ENCODE measurements at regions not wholly inside any gene's neighbourhood (a gene's known extent, or its start where the extent isn't known, plus 50 kb on each side); places are given as distances from the start of the nearest gene placed in this dataset.

DNA sequence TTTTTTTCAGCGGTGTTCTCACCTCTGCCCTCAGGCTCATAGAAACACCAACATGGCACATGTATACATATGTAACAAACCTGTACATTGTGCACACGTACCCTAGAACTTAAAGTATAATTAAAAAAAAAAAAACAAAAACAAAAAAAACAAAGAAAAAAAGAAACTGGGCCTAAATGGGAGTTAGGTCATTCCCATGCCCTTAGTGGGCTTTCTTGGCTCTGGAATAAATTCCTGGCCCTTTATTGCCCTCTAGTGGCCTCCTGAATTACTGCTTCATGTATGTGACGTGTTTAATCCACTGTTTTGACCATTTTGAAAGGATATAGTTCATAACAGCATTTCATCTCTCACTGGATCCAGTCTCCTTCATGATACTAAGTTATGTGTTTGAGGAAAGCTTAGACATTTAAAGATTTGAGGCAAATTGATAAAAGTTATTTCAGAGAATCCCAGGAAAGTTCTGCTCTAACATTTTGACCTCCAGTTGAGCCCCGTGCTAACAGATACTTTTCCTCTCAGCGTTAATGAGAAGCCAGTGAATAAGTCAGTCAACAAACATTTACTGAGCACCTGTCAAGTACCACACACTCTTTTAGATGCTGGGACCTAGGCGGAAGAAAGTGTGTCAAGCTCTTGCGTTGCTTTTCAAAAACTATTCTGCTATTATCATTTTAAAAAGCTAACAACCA is 54.7 kb upstream of the SYPL1 start:
- peak; percentile 56 for DNase-seq (ENCODE audit: low read depth, low spot score)

DNA sequence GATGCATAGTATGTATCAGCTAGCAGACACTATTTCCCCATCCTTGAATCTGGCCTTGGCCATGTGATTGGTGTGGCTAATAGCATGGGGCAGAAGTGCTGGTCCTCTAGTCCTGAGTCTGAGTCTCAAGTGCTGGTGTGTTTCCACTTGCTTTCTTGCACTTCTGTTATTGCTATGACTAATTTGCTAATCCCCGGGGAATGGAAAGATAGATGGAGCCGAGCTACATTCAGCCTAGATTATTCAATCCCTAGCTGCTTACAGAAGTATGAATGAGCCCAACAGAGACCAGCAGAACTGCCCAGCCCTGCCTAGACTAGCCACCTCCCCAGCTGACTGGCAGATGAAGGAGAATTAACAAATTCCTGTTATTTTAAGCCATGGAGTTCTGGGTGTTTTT is 53.2 kb upstream of the SYPL1 start:
- no peak for DNase-seq (ENCODE audit: low read depth, low spot score)

DNA sequence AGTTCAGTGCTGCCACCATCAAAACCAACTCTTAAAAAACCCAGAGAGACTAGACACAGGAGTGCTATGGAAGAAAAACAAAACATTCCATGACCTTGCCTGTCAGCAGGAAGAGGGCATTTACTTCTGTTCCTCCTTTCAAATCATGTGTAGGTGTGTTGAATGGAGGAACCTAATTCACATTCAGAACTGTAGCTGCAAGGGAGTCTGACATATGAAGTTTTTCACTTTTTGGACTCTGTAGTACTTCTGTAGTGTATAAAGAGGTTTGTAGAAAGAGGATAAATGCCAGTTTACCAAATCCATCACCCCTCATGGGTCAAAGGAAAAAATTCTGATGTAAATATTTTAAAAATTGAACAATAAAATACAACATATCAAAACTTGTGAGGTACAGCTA is 51.1 kb upstream of the SYPL1 start:
- DNase-seq (ENCODE audit: low read depth, low spot score): no peak
